Trophoblast cell (in vitro differentiated cells and primary cell): ENCODE measurements at regions not wholly inside any gene's neighbourhood (a gene's known extent, or its start where the extent isn't known, plus 50 kb on each side); places are given as distances from the start of the nearest gene placed in this dataset.

Source experiments
- DNase-seq, 2 donors: peaks; one replicate each; pipeline ENCODE4 v3.0.0-alpha.2; 2016
- H2AFZ ChIP-seq: 2 replicates; pipeline ENCODE4 v1.6.1; 2013; ENCODE audit warnings: low read length, moderate library complexity, mild to moderate bottlenecking; ENCODE audit not compliant: insufficient read depth, poor library complexity
- H2AK5ac ChIP-seq: 2 replicates; pipeline ENCODE4 v1.6.1; 2013; ENCODE audit warnings: mild to moderate bottlenecking, low read length
- H2BK120ac ChIP-seq: 2 replicates; pipeline ENCODE4 v1.6.1; 2013; ENCODE audit warnings: low read length, mild to moderate bottlenecking, moderate library complexity; ENCODE audit not compliant: insufficient read depth, poor library complexity
- H2BK12ac ChIP-seq: 2 replicates; pipeline ENCODE4 v1.6.1; 2013; ENCODE audit warnings: mild to moderate bottlenecking, low read length, moderate library complexity
- H2BK5ac ChIP-seq: 2 replicates; pipeline ENCODE4 v1.6.1; 2013; ENCODE audit warnings: low read length, low read depth, moderate library complexity, mild to moderate bottlenecking; ENCODE audit not compliant: poor library complexity
- H3K14ac ChIP-seq: 2 replicates; pipeline ENCODE4 v1.6.1; 2013; ENCODE audit warnings: mild to moderate bottlenecking, low read length
- H3K18ac ChIP-seq: 2 replicates; pipeline ENCODE4 v1.6.1; 2013; ENCODE audit warnings: mild to moderate bottlenecking, low read length
- H3K23ac ChIP-seq: 2 replicates; pipeline ENCODE4 v1.6.1; 2013; ENCODE audit warnings: low read length
- H3K27ac ChIP-seq: 2 replicates; pipeline ENCODE4 v1.5.1; 2013; ENCODE audit warnings: low read depth, mild to moderate bottlenecking, inconsistent platforms, low read length, moderate library complexity
- H3K27me3 ChIP-seq: 2 replicates; pipeline ENCODE4 v1.6.1; 2013; ENCODE audit warnings: inconsistent platforms, mild to moderate bottlenecking, low read length, moderate library complexity; ENCODE audit not compliant: insufficient read depth
- H3K36me3 ChIP-seq, 2 experiments: 1 replicate in 1 of 2; 2 replicates in 1 of 2; pipeline ENCODE4 v1.6.1; 2013; ENCODE audit warnings: low read length in 2 of 2, mild to moderate bottlenecking in 2 of 2, moderate library complexity in 1 of 2; ENCODE audit not compliant: insufficient read depth in 2 of 2, control insufficient read depth in 1 of 2
- H3K4ac ChIP-seq: 2 replicates; pipeline ENCODE4 v1.6.1; 2013; ENCODE audit warnings: low read depth, mild to moderate bottlenecking, low read length, moderate library complexity
- H3K4me1 ChIP-seq, 2 experiments: 1 replicate in 1 of 2; 2 replicates in 1 of 2; pipeline ENCODE4 v1.6.1; 2013; ENCODE audit warnings: low read length in 2 of 2, mild to moderate bottlenecking in 2 of 2, moderate library complexity in 1 of 2; ENCODE audit not compliant: insufficient read depth in 2 of 2, control insufficient read depth in 1 of 2
- H3K4me2 ChIP-seq: 2 replicates; pipeline ENCODE4 v1.6.1; 2013; ENCODE audit warnings: inconsistent platforms, mild to moderate bottlenecking, low read length, moderate library complexity
- H3K4me3 ChIP-seq: 2 replicates; pipeline ENCODE4 v1.5.1; 2013; ENCODE audit warnings: mild to moderate bottlenecking, low read depth, low read length, inconsistent platforms
- H3K79me1 ChIP-seq: one replicate; pipeline ENCODE4 v1.6.1; 2013; ENCODE audit warnings: low read length
- H3K79me2 ChIP-seq: 2 replicates; pipeline ENCODE4 v1.6.1; 2013; ENCODE audit warnings: low read length, mild to moderate bottlenecking; ENCODE audit not compliant: control insufficient read depth, insufficient read depth, poor library complexity
- H3K9ac ChIP-seq: 2 replicates; pipeline ENCODE4 v1.6.1; 2013; ENCODE audit warnings: mild to moderate bottlenecking, low read length
- H3K9me3 ChIP-seq: 2 replicates; pipeline ENCODE4 v1.6.1; 2013; ENCODE audit warnings: low read depth, mild to moderate bottlenecking, control low read depth, inconsistent platforms, low read length; ENCODE audit not compliant: insufficient read depth
- H4K12ac ChIP-seq: 2 replicates; pipeline ENCODE4 v1.6.1; 2013; ENCODE audit warnings: low read depth, mild to moderate bottlenecking, low read length, moderate library complexity
- H4K8ac ChIP-seq: 2 replicates; pipeline ENCODE4 v1.6.1; 2013; ENCODE audit warnings: low read depth, mild to moderate bottlenecking, low read length, moderate library complexity
- H4K91ac ChIP-seq: one replicate; pipeline ENCODE4 v1.6.1; 2013; ENCODE audit warnings: low read depth, mild to moderate bottlenecking, low read length, moderate library complexity
- WGBS: extraction: QIAGEN DNeasy Blood & Tissue Kit; methylation state at CpG from one replicate; pipeline ENCODE4 v1.1.7; 2013; ENCODE audit warnings: missing lambda C conversion rate; ENCODE audit not compliant: insufficient read length, insufficient coverage; ENCODE audit errors: extremely low coverage; 5-methylcytosine and 5-hydroxymethylcytosine counted together

DNA sequence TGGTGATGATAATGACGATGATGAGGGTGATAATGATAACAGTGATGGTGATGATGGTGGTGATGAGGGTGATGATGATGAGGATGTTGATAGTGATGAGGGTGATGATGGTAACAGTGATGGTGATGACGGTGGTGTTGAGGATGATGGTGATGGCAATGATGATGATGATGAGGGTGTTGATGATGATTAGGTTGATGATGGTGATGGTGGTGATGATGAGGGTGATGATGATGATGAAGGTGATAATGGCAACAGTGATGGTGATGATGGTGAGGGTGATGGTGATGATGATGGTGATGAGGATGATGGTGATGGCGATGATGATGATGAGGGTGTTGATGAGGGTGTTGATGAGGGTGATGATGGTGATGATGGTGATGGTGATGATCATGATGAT, 93.8 kb upstream of the ZNF469 start:
- Histone ChIP-seq H3K4me1 (no peaks in the 10 kb centered on the region), H3K27ac (no peak overlapping the region), H2BK5ac (no peak overlapping the region), H3K4me2 (no peak overlapping the region), H4K8ac (no peak overlapping the region), H3K79me1 (no peaks in the 10 kb centered on the region), H3K36me3 (no peaks in the 10 kb centered on the region), H4K91ac (no peak overlapping the region), H3K9me3 (peaks cover 36% of the 10 kb centered on the region), H2AK5ac (no peak overlapping the region), H3K4ac (no peak overlapping the region), H2BK120ac (no peak overlapping the region), H3K79me2 (no peaks in the 10 kb centered on the region), H3K14ac (no peak overlapping the region), H3K27me3 (no peaks in the 10 kb centered on the region), H3K4me3 (no peak overlapping the region), H3K18ac (no peak overlapping the region), H2AFZ (no peak overlapping the region), H4K12ac (no peak overlapping the region), H3K23ac (no peak overlapping the region), H3K9ac (no peak overlapping the region), H2BK12ac (no peak overlapping the region)
- 100% methylated on average over 1 of the region's 3 CpGs for WGBS
- no peak for DNase-seq

DNA sequence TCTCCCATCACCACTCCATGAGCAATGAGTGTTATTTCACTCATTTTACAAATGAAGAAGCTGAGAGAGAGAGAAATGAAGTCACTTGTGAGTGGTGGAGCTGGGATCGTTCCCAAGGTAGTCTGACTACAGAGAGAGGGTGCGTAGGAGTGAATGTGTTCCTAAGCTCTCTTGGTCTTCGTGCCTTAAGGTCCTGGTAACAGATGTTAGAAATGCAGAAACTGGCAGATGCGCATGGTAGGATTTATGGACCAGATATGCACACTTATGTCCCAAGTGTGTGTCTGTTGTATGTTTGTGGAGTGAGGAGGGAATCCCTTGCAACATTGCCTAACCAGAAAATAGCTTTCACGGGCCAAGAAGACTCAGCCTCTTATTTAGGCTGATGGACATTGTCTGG, 93.2 kb upstream of the ZNF469 start:
- no CpG with 5 or more reads among the region's 5 CpGs for whole genome bisulfite sequencing
- Histone ChIP-seq H2BK12ac (no peak overlapping the region), H3K79me1 (no peaks in the 10 kb centered on the region), H4K91ac (no peak overlapping the region), H2BK120ac (no peak overlapping the region), H3K14ac (no peak overlapping the region), H2BK5ac (no peak overlapping the region), H3K4ac (no peak overlapping the region), H3K23ac (no peak overlapping the region), H2AK5ac (no peak overlapping the region), H3K4me3 (no peak overlapping the region), H3K18ac (no peak overlapping the region), H3K36me3 (no peaks in the 10 kb centered on the region), H3K79me2 (no peaks in the 10 kb centered on the region), H3K27me3 (no peaks in the 10 kb centered on the region), H2AFZ (no peak overlapping the region), H3K27ac (no peak overlapping the region), H3K9ac (no peak overlapping the region), H3K4me2 (no peak overlapping the region), H4K12ac (no peak overlapping the region), H4K8ac (no peak overlapping the region), H3K9me3 (peaks cover 37% of the 10 kb centered on the region), H3K4me1 (no peaks in the 10 kb centered on the region)
- DNase-seq = no peak

DNA sequence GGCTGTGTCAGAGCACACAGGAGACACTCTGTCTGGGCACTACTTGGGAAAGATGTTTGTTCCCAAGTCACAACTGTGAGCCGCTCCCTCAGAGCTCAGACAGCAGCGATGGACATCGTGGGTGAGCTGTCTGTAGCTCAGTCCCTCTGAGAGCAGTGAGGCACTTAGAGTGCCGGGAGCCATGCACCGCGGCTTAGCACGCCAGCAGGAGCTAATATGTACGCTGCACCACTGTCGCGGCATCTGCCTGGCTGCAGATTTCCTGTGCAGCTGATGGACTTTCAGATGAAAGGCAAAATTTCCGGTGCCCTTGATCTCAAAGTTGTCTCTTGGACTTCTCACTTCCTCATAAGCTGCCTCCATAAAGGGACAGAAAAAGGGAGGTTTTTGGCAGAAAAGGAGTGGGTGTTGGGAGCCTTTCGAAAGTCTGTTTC, 92.8 kb upstream of the ZNF469 start:
- no peaks in the 10 kb centered on the region for H3K79me1 ChIP-seq
- H4K8ac ChIP-seq = no peak overlapping the region
- no peak overlapping the region for H4K12ac ChIP-seq
- no peak overlapping the region for H3K27ac ChIP-seq
- peaks cover 33% of the 10 kb centered on the region for H3K9me3 ChIP-seq
- no peak overlapping the region for H3K4me3 ChIP-seq
- H3K23ac ChIP-seq = no peak overlapping the region
- no peak overlapping the region for H2BK120ac ChIP-seq
- no peaks in the 10 kb centered on the region for H3K4me1 ChIP-seq
- no peak overlapping the region for H3K14ac ChIP-seq
- no peak overlapping the region for H3K4me2 ChIP-seq
- H2AK5ac ChIP-seq = no peak overlapping the region
- H3K79me2 ChIP-seq = no peaks in the 10 kb centered on the region
- no CpG with 5 or more reads among the region's 12 CpGs for WGBS
- no peak overlapping the region for H3K4ac ChIP-seq
- no peak overlapping the region for H2BK12ac ChIP-seq
- H3K9ac ChIP-seq = no peak overlapping the region
- H3K36me3 ChIP-seq = no peaks in the 10 kb centered on the region
- no peak overlapping the region for H4K91ac ChIP-seq
- no peak overlapping the region for H2BK5ac ChIP-seq
- H2AFZ ChIP-seq = no peak overlapping the region
- DNase-seq = no peak
- H3K27me3 ChIP-seq = no peaks in the 10 kb centered on the region
- no peak overlapping the region for H3K18ac ChIP-seq

DNA sequence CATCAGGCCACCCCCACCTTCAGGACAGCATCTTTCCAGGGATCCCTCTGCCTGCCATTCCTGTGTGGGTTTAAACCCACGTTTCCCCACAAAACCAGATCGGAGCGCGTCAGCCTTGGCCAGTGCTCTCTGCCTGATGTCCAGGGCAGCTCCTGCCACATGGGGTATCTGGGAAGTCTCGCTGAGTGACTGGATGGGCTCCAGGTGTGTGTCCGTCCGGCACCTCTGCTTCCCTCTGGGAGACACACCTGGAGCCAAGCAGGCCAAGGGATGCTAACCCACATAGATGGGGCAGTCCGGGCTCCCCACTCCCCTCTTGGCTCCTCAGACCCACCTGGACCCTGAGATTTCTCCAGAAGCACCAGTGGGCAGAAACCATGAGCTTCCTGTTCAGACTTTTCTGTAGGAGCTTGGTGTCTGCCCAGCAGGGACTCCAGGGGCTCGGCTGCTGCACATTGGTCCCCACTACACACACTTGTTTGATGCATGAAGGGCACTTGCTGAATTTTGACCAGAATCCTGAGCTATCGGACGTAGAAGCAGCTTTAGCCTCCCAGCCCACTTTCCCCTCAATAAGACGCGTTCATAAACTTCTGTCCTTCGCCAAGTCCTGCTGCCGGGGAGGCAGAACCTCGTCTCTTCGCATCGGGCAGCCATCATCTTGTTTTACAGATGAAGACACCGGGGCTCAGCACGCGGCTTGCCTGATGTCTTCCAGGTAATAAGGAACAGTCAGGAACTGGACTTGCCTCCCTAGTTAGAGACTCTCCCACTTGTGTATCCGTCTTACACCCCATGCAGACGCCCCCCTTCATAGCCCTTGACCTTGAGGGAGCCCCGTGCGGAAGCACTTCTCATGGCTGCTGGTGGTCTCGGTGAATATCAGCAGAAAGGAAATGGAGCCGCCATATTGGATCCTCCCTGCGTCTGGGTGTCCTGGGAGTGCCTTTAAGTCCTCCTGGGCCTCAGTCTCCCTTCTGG, 91.6 kb upstream of the ZNF469 start:
- H3K79me2 ChIP-seq = no peaks in the 10 kb centered on the region
- no peak overlapping the region for H4K91ac ChIP-seq
- H3K23ac ChIP-seq = no peak overlapping the region
- DNase-seq = no peak
- WGBS = no CpG with 5 or more reads among the region's 28 CpGs
- H3K27me3 ChIP-seq = no peaks in the 10 kb centered on the region
- H2BK12ac ChIP-seq = no peak overlapping the region
- H3K14ac ChIP-seq = no peak overlapping the region
- H3K4me3 ChIP-seq = no peak overlapping the region
- no peak overlapping the region for H3K4me2 ChIP-seq
- no peak overlapping the region for H2AFZ ChIP-seq
- no peak overlapping the region for H4K12ac ChIP-seq
- no peak overlapping the region for H2AK5ac ChIP-seq
- H3K18ac ChIP-seq = no peak overlapping the region
- no peak overlapping the region for H3K27ac ChIP-seq
- H2BK120ac ChIP-seq = no peak overlapping the region
- no peaks in the 10 kb centered on the region for H3K36me3 ChIP-seq
- H3K4me1 ChIP-seq = peaks cover 0 to 2% of the 10 kb centered on the region in 2 experiments
- H3K9me3 ChIP-seq = peaks cover 22% of the 10 kb centered on the region
- no peak overlapping the region for H3K4ac ChIP-seq
- H4K8ac ChIP-seq = no peak overlapping the region
- no peaks in the 10 kb centered on the region for H3K79me1 ChIP-seq
- no peak overlapping the region for H3K9ac ChIP-seq
- H2BK5ac ChIP-seq = no peak overlapping the region
